HG02840 (cell line): ENCODE measurements at regions not wholly inside any gene's neighbourhood (a gene's known extent, or its start where the extent isn't known, plus 50 kb on each side); places are given as distances from the start of the nearest gene placed in this dataset.

Experiments used
- ATAC-seq: cut with Tn5 transposase; IDR thresholded peaks from one replicate; pipeline ENCODE4 v1.9.1; 2021; ENCODE audit warnings: mild to moderate bottlenecking, moderate library complexity, moderate number of reproducible peaks; ENCODE audit not compliant: unreplicated experiment, low FRiP score

DNA sequence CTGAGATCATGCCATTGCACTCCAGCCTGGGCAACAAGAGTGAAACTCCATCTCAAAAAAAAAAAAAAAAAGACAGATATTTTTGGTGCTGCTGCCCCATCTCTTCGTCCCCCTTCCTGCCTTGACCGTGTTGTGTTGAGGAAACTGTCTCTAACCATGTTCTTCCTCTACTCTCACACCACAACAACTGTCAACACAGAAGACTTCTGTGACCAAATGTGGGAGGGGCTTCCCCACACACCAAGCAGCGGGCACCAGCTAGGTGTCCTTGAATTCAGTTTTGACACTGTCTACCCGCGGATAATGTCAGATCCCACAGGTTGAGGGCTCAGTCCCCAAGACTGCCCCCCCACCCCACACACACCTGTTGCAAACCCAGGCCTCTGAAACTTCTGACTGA is 104.7 kb upstream of the BCOR start:
- ATAC-seq = no peak

DNA sequence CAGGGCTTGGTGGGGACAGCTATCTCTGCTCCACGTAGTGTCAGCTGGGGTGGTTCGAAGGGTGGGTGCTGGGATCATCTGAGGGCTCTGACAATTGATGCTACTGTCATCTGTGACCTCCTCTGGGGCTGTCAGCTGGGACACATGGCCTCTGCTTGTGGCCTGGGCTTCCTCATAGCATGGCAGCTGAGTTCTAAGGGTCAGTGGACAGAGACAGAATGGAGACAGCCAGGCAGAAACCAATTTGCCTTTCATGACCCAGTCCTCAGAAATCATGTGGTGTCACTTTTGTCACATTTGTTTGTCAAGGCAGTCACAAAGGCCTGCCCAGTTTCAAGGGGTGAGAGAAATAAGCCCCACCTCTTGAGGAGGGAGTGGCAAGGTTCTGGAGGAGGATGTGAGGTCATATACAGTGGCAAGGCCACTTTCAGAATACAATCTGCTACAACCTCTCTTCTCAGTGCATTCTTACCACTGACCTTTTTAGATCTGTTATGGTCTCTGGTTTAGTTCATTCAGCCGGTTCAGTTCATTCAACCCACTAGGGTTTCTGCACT is 103.6 kb upstream of the BCOR start:
- ATAC-seq = no peak

DNA sequence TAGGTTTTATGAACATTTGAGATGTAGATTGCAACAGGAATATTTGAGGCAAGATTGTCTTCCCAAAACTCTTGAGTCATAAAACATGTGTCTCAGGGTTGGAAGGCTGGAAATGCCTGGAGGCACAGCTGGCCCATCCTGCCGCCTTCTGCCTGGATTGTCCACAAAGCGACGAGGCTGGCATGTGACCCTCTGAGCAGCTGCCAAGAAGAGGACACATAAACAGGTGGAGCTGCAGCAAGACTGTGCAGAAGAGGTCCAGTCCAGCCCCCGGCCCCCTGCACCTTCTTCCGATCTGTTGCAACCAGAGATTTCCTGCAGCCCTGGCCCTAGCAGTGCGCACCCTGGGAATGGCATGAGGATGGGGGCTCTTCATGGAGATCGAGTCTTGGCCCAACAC is 101.9 kb upstream of the BCOR start:
- ATAC-seq = no peak

DNA sequence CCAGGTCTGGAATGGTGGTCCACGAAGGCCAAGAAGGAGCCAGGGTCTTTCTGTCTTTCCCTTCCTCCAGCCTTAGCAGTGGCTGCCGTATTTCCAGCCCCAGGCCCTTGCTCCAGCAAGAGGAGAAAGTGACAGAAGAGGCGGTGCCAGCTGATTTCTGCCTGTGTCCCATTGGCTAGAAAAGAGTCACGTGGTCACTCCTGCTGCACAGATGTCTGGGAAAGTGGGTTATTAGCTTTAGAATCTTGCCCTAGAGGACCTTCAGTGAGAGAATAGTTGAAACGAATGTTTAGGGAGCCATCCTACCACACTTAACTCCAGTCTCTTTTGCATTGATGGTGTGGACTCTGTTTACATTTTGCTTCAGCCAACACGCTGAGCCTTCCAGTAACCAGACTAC is 99.3 kb upstream of the BCOR start:
- no peak for ATAC-seq

DNA sequence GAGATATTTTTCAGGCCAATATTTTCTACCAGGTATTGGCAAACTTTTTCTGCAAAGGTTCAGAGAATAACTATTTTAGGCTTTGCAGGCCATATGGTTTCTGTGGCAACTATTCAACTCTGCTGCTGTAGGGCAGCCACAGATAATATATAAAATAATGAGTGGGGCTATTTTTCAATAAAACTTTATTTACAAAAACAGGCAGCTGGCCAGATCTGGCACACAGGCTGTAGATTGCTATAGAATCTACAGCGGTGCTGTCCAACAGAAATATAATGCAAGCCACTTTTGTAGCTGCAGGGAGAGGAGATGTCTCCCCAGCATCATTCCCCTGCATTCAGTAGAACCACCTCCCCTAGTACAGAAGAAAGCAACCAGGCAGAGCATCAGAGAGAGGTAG is 97.6 kb upstream of the BCOR start:
- ATAC-seq = no peak

DNA sequence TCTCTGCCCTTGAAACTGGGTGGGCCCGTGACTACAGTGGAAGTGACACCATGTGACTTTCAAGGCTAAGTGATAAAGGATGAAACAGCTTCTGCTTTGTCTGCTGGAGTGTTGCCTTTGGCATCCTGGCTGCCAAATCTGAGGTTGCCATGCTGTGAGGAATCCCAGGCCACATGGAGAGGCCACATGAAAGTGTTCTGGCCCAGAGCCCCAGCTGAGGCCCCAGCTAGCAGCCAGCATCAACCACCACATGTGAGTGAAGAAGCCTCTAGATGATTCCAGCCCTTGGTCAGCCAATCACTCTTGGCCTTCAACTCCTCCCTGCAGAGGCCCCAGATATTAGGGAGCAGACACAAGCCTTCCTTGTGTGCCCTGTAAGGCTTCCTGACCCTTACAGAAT is 94.4 kb upstream of the BCOR start:
- ATAC-seq = no peak

DNA sequence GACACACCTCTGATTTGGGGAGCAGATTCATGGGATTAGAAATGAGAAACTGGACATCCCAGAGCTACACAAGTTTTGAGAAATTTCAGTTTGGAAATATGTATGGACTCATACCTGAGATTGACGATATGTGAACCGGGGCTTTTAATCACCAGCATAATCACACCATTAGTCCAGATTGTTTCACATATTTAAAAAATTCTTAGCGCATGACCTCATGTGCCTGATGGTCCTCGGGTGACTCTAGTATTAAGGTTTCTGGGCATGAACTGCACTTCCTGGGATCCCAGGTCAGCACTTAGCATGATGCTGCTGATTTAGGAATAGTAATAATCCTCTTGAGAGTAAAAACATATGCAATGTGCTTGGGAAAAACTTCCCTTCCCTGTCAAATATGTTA is 91.9 kb upstream of the BCOR start:
- no peak for ATAC-seq

DNA sequence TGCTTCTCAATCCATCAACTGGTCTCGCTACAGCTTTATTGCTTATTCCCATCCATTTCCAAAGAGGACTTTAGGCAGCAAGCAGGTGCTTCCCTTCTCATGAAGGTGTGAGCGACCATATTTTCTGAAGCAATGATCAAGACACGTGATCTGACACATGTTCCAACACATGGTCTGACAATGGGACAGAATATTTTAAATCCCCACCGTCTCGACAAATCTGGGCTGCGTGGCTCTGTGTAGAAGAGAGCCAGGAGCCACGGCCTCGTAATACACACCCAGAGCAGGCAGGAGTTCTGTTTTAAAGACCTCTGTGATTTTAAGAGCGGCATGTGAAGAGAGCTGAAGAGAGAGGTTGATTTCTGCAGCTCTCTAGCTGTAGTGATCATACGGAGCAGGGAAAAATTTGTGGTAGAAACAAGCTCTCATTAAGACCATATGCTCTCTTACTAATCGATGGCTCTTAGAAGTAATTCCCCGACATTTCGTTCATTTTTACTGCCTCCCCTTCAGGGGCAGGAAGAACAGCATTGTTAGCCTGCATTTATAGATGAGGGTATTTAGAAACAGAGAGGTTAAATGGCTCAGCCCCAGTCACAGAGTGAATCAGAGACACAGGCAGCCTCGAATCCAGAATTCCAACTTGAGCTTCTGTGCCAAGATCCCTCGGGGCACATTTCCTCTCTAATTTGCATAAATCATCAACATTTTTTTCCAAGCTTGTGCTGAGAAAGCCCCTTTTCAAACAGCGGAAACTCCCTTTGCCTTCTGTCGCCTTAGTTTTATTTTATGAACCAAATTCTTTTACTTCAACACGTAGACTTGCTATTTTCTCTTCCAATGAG is 91.0 kb upstream of the BCOR start:
- ATAC-seq = no peak

DNA sequence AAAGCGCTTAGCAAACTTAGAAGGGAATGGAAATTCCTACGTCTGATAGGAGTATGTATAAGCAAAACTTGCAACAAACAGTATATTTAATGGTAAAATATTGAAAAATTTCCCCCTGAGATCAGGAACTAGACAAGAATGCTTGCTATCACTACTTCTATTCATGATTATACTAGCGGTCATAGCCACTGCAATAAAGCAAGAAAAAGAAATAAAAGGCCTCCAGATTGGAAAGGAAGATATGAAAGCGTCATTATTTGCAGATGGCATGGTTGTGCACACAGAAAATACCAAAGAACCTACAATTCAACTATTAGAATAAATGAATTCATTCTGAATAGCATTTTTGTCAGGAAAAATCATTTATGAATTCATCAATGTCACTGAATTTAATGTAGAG is 87.2 kb upstream of the BCOR start:
- ATAC-seq = no peak

DNA sequence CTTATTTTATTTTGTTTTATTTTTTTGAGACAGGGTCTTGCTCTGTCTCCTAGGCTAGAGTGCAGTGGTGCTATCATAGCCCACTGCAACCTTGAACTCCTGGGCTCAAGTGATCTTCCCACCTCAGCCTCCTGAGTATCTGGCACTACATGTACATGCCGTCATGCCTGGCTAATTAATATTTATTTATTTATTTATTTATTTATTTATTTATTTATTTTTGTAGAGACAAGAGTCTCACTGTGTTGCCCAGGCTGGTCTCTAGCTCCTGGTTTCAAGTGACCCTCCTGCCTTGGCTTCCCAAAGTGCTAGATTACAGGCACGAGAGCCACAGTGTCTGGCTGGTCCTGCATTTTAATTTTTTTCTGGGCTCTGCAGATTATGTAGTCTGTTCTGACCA is 84.9 kb upstream of the BCOR start:
- no peak for ATAC-seq

DNA sequence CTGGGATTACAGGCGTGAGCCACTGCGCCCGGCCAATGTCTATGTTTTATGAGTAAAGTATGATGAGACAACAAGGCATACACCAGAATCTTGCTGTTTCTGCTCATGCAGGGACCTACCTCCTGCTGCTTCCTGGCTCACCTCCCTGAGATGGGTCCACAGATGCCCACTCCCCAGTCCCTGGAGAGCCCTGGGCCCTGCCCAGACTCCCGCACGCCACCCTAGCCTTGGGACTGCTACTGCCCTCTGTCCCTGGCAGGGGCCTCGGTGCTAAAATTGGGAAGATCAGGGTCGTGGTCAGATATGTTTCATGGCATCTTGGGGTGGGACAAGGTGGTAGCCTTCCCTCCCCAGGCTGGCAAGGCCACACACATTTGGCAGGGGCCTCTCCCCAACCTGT is 84.3 kb upstream of the BCOR start:
- no peak for ATAC-seq

DNA sequence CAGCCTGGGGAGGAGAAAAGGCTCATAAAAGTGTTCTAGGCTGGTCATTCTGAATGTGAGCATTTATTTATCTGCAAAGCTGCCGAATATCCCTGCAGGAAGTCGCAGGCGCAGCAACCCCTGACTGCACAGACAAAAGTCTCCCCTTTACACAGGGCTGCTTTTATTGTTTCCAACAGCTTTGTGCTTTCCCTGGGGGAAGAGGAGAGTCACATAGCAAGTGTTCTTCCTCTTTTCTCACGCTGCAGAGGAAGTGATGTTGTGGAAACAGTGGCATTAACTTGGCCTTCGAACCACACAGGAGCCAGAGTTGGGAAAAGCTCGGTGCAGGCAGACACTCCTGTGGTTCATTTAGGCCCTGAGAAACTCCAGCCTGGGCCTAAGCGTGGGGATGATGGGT is 81.5 kb upstream of the BCOR start:
- ATAC-seq = no peak

DNA sequence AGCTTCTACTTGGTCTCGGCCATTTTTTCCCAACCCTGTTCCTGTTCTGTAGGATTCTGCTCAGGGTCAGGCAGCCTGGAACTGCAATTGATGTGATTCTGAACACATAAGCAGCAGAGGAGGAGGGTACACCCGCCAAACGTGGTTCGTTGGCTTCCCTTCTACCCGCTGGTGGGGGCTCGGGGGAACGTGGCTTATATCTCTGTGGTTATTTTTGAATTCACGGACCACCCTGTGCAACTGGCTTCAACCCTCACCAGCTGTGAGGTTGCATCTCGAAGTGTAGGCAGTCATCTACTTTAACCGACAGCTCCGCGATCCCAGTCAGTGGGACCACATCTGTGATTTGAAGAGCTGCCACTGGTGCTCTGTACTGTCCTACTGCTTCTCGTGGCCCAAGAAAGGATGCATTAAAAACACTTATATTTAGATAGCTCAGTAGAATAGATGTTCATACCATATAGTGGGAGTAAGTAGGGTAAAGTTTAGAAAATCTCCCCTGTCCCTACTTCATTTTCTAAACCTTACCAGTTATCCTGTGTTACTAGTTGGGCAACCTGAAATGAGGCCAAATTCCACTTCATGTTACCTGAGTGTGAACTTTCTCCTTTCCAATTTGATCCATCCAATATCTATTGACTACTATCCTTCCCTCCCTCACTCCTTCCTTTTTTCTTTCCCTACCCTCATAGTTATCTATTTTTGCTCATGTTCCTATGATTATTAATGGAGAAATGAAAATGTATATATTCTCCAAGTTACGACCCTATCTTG is 80.4 kb upstream of the BCOR start:
- no peak for ATAC-seq

DNA sequence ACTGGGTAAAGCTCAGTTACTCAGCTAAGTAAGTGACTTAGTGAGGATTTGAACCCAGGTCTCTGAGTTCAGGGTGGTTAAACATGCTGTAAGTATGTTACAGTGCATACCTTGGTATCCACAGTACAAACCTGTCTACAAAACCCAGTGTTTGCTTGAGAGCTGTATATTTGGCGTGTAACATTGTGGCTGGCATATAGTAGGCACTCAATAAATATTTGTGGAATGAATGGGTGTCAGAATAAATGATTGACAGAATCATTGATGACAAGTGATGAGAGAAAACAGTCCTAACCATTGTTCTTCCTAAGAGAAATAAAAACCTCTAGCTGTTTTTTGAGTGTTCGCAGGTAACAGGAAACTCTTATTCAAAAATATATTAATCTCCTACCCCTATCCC is 79.7 kb upstream of the BCOR start:
- ATAC-seq = no peak

DNA sequence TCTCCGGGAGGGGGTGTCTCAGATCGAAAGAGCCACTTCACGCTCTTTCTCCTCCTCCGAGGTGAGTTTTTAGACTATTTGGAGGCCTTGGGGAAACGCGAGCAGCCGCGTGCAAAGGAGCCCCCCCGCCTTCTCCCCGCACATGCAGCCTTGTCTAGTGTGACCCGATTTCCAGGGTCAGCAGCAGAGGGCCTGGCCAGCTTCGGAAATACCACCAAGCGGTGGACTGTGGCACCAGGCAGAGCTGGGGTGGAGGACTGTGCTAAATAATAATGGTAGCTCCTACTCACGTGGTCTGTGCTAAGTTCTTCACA is 79.3 kb upstream of the BCOR start:
- no peak for ATAC-seq

DNA sequence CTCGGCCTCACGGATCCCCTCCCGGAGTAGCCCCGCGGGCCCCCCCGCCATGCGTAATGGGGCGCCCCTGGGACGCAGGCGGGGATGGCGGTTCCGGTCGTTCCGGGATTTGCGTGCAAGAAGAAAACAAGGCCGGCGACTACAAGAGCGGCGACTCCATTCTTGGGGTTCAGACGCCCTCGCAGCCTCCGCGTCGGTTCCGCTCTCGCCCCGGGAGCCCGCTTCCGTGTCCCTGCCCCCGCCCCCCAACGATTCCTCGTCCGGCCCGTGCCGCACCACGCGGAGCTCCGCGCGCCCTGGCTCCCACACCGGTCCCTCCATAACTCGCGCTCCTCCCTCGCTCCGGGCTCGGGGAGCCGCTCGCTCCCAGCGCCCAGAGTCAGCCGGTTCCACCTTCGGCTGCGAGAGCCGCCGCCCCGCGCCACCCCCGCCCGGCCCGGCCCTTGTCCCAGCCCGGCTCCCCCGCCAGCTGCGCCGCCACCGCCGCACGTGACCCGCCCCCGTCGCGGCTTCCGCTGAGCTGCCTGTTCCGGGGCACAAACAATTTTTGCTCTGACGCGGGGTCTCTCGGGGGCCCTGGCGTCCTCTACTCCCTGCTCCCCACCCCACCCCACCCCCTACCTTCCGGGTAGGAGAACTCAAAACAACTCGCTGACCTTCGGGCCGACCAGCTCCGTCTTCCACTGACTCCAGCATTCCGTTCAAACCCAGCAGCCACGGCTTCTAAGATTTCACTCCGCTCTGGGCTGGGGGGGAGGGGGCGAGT is 78.8 kb upstream of the BCOR start:
- ATAC-seq = peak; percentile 25

DNA sequence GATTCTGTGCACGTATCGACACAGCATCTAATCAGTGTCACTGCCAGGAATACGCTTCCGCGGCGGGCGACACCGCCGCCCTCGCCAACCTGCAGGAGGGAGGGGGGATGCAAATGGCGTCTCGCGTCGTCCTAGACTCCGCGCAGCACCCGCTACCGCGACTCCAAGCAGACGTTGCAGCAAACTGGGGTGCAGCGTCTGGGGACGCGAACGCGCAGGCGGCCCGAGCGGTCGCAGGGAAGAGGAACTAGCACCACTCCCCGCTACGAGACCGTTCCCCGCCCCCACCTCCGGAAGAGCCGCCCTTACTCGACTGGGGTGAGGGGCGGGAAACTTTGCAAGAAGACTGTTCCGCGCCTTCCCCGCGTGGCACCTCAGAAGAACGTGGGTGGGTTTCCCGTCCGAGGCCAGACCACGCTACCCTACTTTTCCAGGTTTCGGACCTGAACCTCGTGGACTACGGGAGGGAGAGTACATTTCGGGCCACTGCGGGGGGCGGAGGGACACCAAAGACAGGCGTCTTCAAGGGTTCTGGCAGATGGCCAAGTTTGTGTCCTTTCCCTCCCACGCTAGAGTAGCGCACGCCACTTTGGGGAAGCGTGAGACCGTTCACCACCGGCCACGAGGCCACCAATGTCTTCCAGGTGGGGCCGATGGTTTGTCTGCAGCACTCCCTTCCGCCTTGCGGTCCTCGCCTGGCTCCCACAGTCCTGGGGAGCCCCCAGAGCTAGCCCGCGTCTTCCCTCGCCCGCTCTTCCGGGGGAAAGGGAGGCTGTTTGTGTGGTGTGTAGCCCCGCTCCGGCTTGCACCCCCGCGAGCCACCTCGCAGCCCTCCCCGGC is 78.0 kb upstream of the BCOR start:
- peak; percentile 45 for ATAC-seq

DNA sequence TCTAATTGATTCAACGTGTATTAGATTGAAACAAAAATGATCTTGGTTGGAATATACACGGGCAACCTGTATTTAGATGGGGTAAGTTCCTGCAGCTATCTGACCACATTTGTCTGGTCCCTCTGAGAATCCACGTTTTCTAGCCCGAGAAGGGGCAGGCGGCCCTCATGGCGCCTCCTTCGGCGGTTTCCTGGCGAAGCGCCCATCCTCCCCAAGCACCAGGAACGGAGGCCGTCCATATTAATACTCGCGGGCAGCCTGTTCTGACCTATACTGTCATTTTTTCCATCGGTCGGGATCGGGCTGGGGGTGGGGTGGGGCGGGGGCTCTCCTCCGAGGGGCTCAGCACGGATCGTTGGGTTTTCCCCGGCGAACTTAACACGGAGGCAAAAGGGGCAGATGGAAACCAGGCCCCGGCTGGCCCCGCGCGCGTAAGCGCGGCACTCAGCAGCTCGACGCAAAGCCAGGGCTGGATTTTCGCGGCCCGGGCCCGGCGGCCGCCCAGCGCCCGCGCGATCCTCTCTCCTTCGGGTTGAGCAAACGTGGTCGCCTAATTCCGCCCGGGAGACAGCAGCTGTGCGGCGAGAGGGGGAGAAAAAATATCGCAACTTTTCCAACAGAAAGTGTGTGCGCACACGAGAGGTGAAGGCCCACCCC is 77.2 kb upstream of the BCOR start:
- ATAC-seq = peak; percentile 16

DNA sequence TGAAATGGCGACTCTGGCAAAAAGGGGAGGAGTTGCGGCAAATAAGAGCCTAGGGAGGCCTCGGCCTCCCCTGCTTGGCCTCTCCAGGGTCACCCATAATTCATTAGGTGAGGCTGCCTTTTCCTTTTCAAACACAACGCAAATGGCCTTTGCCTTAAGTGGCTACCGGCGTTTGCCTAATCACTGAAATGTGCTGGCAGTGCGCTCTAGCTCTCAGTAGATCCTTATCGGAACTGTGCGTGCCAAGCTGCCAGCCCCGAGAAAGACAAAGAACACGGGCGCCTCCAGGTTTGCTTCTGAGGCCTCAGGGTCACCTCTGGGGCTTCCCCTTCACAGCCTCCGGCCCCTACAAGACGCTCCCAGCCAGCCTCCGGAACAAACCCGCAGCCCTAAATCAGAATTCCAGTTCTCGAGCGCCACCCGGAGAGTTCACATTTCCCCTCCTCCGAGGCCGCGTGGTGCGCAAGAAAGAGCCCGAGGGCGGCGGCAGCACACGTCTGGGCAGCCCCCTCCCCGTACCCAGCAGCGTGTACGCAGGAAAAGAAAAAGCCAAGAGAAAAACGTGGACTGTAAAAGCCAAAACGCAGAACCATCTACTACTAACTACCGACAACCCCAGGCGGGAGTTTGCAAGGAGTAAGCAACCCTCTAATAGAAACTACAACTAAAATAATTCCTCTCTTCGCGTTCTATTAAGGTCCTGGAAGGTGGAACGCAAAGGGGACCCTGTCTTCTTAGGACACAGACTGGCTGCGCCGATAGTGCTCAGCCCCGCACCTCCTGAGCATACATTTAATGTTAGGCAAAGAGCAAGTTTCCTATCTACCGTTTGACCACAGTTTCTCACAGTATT is 76.5 kb upstream of the BCOR start:
- no peak for ATAC-seq
